K562 (cell line): ENCODE measurements at regions not wholly inside any gene's neighbourhood (a gene's known extent, or its start where the extent isn't known, plus 50 kb on each side); places are given as distances from the start of the nearest gene placed in this dataset.

Experiments used
- ATAC-seq: fragments of 200-7000 bp; cut with Tn5 transposase; 3 replicates; pipeline ENCODE4 v1.9.1; 2020; ENCODE audit warnings: moderate library complexity
- BruUV-seq: library from RNA; stranded (reverse); fragments of 400-500 nt; replicated peaks from 2 replicates; lab custom pipeline; 2021; lab: Mats Ljungman, UMichigan
- CTCF ChIA-PET: fragments of 300-600 bp; formaldehyde crosslinking; extraction: SDS; loops from one replicate; lab custom pipeline; 2021; ENCODE audit warnings: low intra/inter-chr PET ratio; lab: Yijun Ruan, JAX
- POLR2A ChIA-PET: fragments of 300-600, 350-650 bp; sonication (Branson Sonifier 250); formaldehyde crosslinking; extraction: SDS; loops from one replicate; lab custom pipeline; 2021; ENCODE audit warnings: antibody characterized with exemption, inconsistent platforms; lab: Yijun Ruan, JAX
- DNase-seq, 4 experiments: peaks; one replicate each; pipeline versions ENCODE4 v3.0.0 to v3.0.0-alpha.2; 2011 to 2018; ENCODE audit warnings: low spot score in 3 of 4, mixed read lengths in 3 of 4; ENCODE audit errors: extremely low read depth in 1 of 4
- FAIRE-seq: peaks from 2 replicates; lab custom pipeline; 2011; peaks lifted over from hg19 to GRCh38; lab: Jason Lieb, UNC
- H2AFZ ChIP-seq: 2 replicates; pipeline ENCODE4 v1.6.0; 2011; ENCODE audit warnings: low read depth, low read length, control low read depth, inconsistent platforms
- H3K27ac ChIP-seq: fragments of 200-600 bp; 3 replicates; pipeline ENCODE4 v1.8.0; 2011; ENCODE audit warnings: low read depth, mild to moderate bottlenecking, control low read depth, inconsistent platforms, low read length, moderate library complexity, mixed read lengths; ENCODE audit errors: extremely low read depth
- H3K27me3 ChIP-seq, 2 experiments: fragments of 300-600 bp in 1 of 2; 2 replicates in 1 of 2; 3 replicates in 1 of 2; pipeline versions ENCODE4 v1.6.0 to v1.8.0; 2011; ENCODE audit warnings: inconsistent platforms in 2 of 2, low read length in 2 of 2, mild to moderate bottlenecking in 1 of 2, mixed read lengths in 1 of 2, moderate library complexity in 1 of 2; ENCODE audit not compliant: control insufficient read depth in 2 of 2, insufficient read depth in 2 of 2
- H3K36me3 ChIP-seq: fragments of 300-600 bp; 3 replicates; pipeline ENCODE4 v1.8.0; 2011; ENCODE audit warnings: mild to moderate bottlenecking, low read length, inconsistent platforms; ENCODE audit not compliant: control insufficient read depth, insufficient read depth
- H3K4me1 ChIP-seq, 2 experiments: fragments of 200-600 bp in 1 of 2; replicated peaks in 1 of 2; 2 replicates in 1 of 2; 3 replicates in 1 of 2; pipeline versions ENCODE4 v1.5.1 to v1.8.0; 2011; ENCODE audit warnings: inconsistent platforms in 2 of 2, low read length in 2 of 2, mild to moderate bottlenecking in 1 of 2, mixed read lengths in 1 of 2, moderate library complexity in 1 of 2; ENCODE audit not compliant: control insufficient read depth in 2 of 2, insufficient read depth in 2 of 2
- H3K4me2 ChIP-seq: 2 replicates; pipeline ENCODE4 v1.6.1; 2011; ENCODE audit warnings: low read length, control low read depth, inconsistent platforms, mixed read lengths; ENCODE audit not compliant: insufficient read depth
- H3K4me3 ChIP-seq: fragments of 200-600 bp; sonication (generic), shearing (Covaris generic); 2 replicates; pipeline ENCODE4 v1.5.1; 2016; ENCODE audit warnings: control low read depth, inconsistent platforms
- H3K79me2 ChIP-seq: fragments of 200-600 bp; 3 replicates; pipeline ENCODE4 v1.8.0; 2011; ENCODE audit warnings: low read length, inconsistent platforms; ENCODE audit not compliant: control insufficient read depth, insufficient read depth
- H3K9ac ChIP-seq, 2 experiments: 2 replicates each; pipeline versions ENCODE4 v1.6.0 to v1.6.1; 2011; ENCODE audit warnings: low read depth in 2 of 2, low read length in 2 of 2, control low read depth in 1 of 2, inconsistent platforms in 1 of 2, mild to moderate bottlenecking in 1 of 2, mixed read lengths in 1 of 2; ENCODE audit not compliant: insufficient read depth in 1 of 2
- H3K9me1 ChIP-seq: one replicate; pipeline ENCODE4 v1.6.0; 2011; ENCODE audit warnings: inconsistent platforms, mild to moderate bottlenecking, low read length, moderate library complexity; ENCODE audit not compliant: control insufficient read depth, insufficient read depth
- H3K9me3 ChIP-seq: replicated peaks from 2 replicates; pipeline ENCODE4 v1.5.1; 2011; ENCODE audit warnings: low read depth, low read length, inconsistent platforms; ENCODE audit not compliant: control insufficient read depth, insufficient read depth
- H4K20me1 ChIP-seq: replicated peaks from 2 replicates; pipeline ENCODE4 v1.6.1; 2011; ENCODE audit warnings: low read length, inconsistent platforms, mixed read lengths; ENCODE audit not compliant: control insufficient read depth, insufficient read depth
- BACH1 ChIP-seq: fragments of 200-800 bp; sonication (Bioruptor generic); IDR thresholded peaks from 2 replicates; pipeline ENCODE4 v1.6.1; 2016; ENCODE audit warnings: missing genetic modification characterization, missing compliant biosample characterization
- CBFA2T3 ChIP-seq: fragments of 450-650 bp; IDR thresholded peaks from 2 replicates; pipeline ENCODE4 v1.6.1; 2017
- COPS2 ChIP-seq: fragments of 450-650 bp; conservative IDR thresholded peaks from 2 replicates; pipeline ENCODE4 v1.6.1; 2016; ENCODE audit warnings: mild to moderate bottlenecking, moderate library complexity
- HDGF ChIP-seq: fragments of 450-650 bp; IDR thresholded peaks from 2 replicates; pipeline ENCODE4 v1.6.1; 2016
- NCOA2 ChIP-seq, 2 experiments: fragments of 450-650 bp; IDR thresholded peaks; 2 replicates each; pipeline ENCODE4 v1.6.1; 2018; ENCODE audit warnings: mild to moderate bottlenecking in 2 of 2, moderate library complexity in 1 of 2; ENCODE audit not compliant: partially characterized antibody in 2 of 2
- POLR2B ChIP-seq: fragments of 450-650 bp; IDR thresholded peaks from 2 replicates; pipeline ENCODE4 v1.6.1; 2018; ENCODE audit warnings: low read depth; ENCODE audit not compliant: partially characterized antibody
- PYGO2 ChIP-seq: fragments of 450-650 bp; IDR thresholded peaks from 2 replicates; pipeline ENCODE4 v1.6.1; 2016; ENCODE audit warnings: mild to moderate bottlenecking, missing genetic modification characterization, moderate library complexity, missing compliant biosample characterization
- RBM22 ChIP-seq: fragments of 200-400 bp; formaldehyde crosslinking; IDR thresholded peaks from 2 replicates; pipeline ENCODE4 v1.6.1; 2018; ENCODE audit warnings: low read length, low read depth; ENCODE audit not compliant: poor library complexity, severe bottlenecking
- SIN3A ChIP-seq, 2 experiments: fragments of 150-350 bp in 1 of 2; IDR thresholded peaks; 2 replicates each; pipeline ENCODE4 v1.6.1; 2011 to 2016; ENCODE audit warnings: borderline replicate concordance in 2 of 2, low read depth in 2 of 2, low read length in 2 of 2, mild to moderate bottlenecking in 2 of 2, moderate library complexity in 2 of 2; ENCODE audit not compliant: control insufficient read depth in 1 of 2
- SMARCA4 ChIP-seq: fragments of 450-650 bp; IDR thresholded peaks from 2 replicates; pipeline ENCODE4 v1.6.1; 2016
- STAG1 ChIP-seq: sonication (generic); formaldehyde crosslinking; IDR thresholded peaks from 2 replicates; pipeline ENCODE4 v1.5.0; 2020; ENCODE audit warnings: missing genetic modification reagents, borderline replicate concordance
- TEAD1 ChIP-seq, 2 experiments: fragments of 450-650 bp in 1 of 2; sonication (generic) in 1 of 2; formaldehyde crosslinking; IDR thresholded peaks; 2 replicates each; pipeline versions ENCODE4 v1.4.0 to v1.8.0; 2020 to 2022; ENCODE audit warnings: mild to moderate bottlenecking in 2 of 2, missing genetic modification reagents in 1 of 2
- ZC3H4 ChIP-seq: sonication (generic); formaldehyde crosslinking; IDR thresholded peaks from 2 replicates; pipeline ENCODE4 v1.9.0; 2021; ENCODE audit warnings: missing genetic modification reagents, borderline replicate concordance
- ZKSCAN3 ChIP-seq: fragments of 250-450 bp; sonication (Bioruptor Pico); IDR thresholded peaks from 2 replicates; pipeline ENCODE4 v1.4.0; 2020
- ZNF24 ChIP-seq: fragments of 450-650 bp; IDR thresholded peaks from 2 replicates; pipeline ENCODE4 v1.6.1; 2016
- ZNF41 ChIP-seq: fragments of 250-450 bp; sonication (Bioruptor Pico); conservative IDR thresholded peaks from 2 replicates; pipeline ENCODE4 v1.4.0; 2020; ENCODE audit warnings: mild to moderate bottlenecking
- ZNF830 ChIP-seq: fragments of 250-450 bp; sonication (Bioruptor Pico); IDR thresholded peaks from 2 replicates; pipeline ENCODE4 v1.5.0; 2021; ENCODE audit warnings: mild to moderate bottlenecking
- in situ Hi-C: fragments of 300-500 bp; cut with MboI; formaldehyde crosslinking; loops from 4 replicates; pipeline ENCODE4 v1.15.0; 2018; ENCODE audit warnings: inconsistent platforms, mixed read lengths
- intact Hi-C: fragments of 100-400 bp; cut with micrococcal nuclease; formaldehyde crosslinking; loops from 2 replicates; pipeline ENCODE4 v1.14.2; 2022
- TF ChIP-seq, protein P1 (sequence below), 3 experiments: fragments of 200-800 bp in 1 of 3; sonication (Bioruptor generic) in 1 of 3; sonication (generic) in 1 of 3; formaldehyde crosslinking in 1 of 3; IDR thresholded peaks; 2 replicates each; pipeline versions ENCODE4 v1.6.1 to v1.8.0; 2016 to 2022; ENCODE audit warnings: mild to moderate bottlenecking in 2 of 3, missing compliant biosample characterization in 2 of 3, missing genetic modification characterization in 2 of 3, missing genetic modification reagents in 1 of 3
- TF ChIP-seq, protein P2 (sequence below): fragments of 250-450 bp; sonication (Bioruptor Pico); IDR thresholded peaks from 2 replicates; pipeline ENCODE4 v1.8.0; 2022; ENCODE audit warnings: inconsistent platforms

GRCh38 chr10:106136175-106136574, 1028.3 kb downstream of the SORCS1 start:
- DNase-seq (no peak), ATAC-seq (no peak), FAIRE-seq (no peak)
- H3K36me3 ChIP-seq, result no peaks in the 10 kb centered on the region
- CTCF ChIA-PET, result no interaction called here
- no peaks in the 10 kb centered on the region for H3K27me3 ChIP-seq
- H3K9me1 ChIP-seq, result no peaks in the 10 kb centered on the region
- TF ChIP-seq ZC3H4 (CRISPR knock-in tag), result no peak
- no peak for TF ChIP-seq PYGO2
- no peak for TF ChIP-seq TEAD1 (CRISPR knock-in tag; IDR thresholded peaks at IDR 0.05)
- TF ChIP-seq ZNF41 (CRISPR knock-in tag), result no peak
- no peak for TF ChIP-seq ZNF24
- no peak for TF ChIP-seq RBM22
- TF ChIP-seq, protein P1, sequence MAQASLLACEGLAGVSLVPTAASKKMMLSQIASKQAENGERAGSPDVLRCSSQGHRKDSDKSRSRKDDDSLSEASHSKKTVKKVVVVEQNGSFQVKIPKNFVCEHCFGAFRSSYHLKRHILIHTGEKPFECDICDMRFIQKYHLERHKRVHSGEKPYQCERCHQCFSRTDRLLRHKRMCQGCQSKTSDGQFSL (CRISPR knock-in tag; IDR thresholded peaks at IDR 0.05), result no peak
- TF ChIP-seq, protein P1 (tag; IDR thresholded peaks at IDR 0.05), result no peak
- no peak for TF ChIP-seq BACH1 (tag)
- TF ChIP-seq COPS2, result no peak
- TF ChIP-seq CBFA2T3, result no peak
- TF ChIP-seq SMARCA4, result no peak
- no peak for TF ChIP-seq ZKSCAN3 (CRISPR knock-in tag)
- TF ChIP-seq HDGF, result no peak
- TF ChIP-seq POLR2B, result no peak
- no peak for TF ChIP-seq SIN3A (IDR thresholded peaks at IDR 0.05; ENCODE audit: borderline replicate concordance in 2 of 2, control insufficient read depth in 1 of 2, low read depth in 2 of 2, low read length in 2 of 2)
- TF ChIP-seq, protein P2, sequence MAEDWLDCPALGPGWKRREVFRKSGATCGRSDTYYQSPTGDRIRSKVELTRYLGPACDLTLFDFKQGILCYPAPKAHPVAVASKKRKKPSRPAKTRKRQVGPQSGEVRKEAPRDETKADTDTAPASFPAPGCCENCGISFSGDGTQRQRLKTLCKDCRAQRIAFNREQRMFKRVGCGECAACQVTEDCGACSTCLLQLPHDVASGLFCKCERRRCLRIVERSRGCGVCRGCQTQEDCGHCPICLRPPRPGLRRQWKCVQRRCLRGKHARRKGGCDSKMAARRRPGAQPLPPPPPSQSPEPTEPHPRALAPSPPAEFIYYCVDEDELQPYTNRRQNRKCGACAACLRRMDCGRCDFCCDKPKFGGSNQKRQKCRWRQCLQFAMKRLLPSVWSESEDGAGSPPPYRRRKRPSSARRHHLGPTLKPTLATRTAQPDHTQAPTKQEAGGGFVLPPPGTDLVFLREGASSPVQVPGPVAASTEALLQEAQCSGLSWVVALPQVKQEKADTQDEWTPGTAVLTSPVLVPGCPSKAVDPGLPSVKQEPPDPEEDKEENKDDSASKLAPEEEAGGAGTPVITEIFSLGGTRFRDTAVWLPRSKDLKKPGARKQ, result no peak
- TF ChIP-seq STAG1 (CRISPR knock-in tag), result no peak
- TF ChIP-seq NCOA2 (IDR thresholded peaks at IDR 0.05; ENCODE audit: partially characterized antibody in 2 of 2), result no peak
- no peak for TF ChIP-seq ZNF830
- no peaks in the 10 kb centered on the region for H3K4me1 ChIP-seq
- H3K79me2 ChIP-seq, result no peaks in the 10 kb centered on the region
- H4K20me1 ChIP-seq, result no peaks in the 10 kb centered on the region
- intact Hi-C loops, result no loop called here
- H3K9me3 ChIP-seq, result no peaks in the 10 kb centered on the region
- H3K4me2 ChIP-seq, result no peak overlapping the region
- H3K4me3 ChIP-seq, result no peak overlapping the region
- no peak overlapping the region for H3K27ac ChIP-seq
- no peak overlapping the region for H3K9ac ChIP-seq
- no TSS peak for BruUV-seq
- no peak overlapping the region for H2AFZ ChIP-seq
- in situ Hi-C loops, result no loop called here
- POLR2A ChIA-PET, result no interaction called here
